Activated CD4-positive, alpha-beta T cell treated with anti-CD3 and anti-CD28 coated beads for 1 hour (primary cell): ENCODE measurements at regions not wholly inside any gene's neighbourhood (a gene's known extent, or its start where the extent isn't known, plus 50 kb on each side); places are given as distances from the start of the nearest gene placed in this dataset.
"Not testable (repeated sequence)": the region's sequence is repeated elsewhere in the genome, so short reads cannot be mapped to it uniquely, and the experiment has no call there.

Source experiments
- DNase-seq: peaks from one replicate; pipeline ENCODE4 v3.0.0-alpha.2; 2020

- no peak for DNase-seq
Observed at GRCh38 chr21:38614558-38614957, 116.3 kb upstream of the ERG start.

DNA sequence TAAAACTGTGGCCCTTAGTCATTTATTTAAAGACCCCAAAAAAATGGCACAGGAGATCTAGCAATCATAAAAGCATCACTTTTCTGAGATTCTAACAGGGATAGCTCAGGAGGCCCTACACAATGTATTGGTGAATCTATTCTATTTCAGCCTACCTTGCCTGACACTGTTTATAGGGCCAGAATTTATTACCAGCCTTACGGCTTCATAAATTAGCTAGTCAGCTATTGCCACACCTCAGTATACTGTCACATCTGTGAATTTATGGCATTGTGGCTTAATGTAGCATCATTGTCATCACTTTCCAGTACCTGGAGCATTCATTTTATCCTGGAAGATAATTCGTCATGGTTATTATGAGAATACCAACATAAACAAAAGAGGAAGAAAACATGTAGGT lies 121.2 kb upstream of the ERG start:
- no peak for DNase-seq

GRCh38 chr21:38619992-38620479 lies 121.8 kb upstream of the ERG start:
- DNase-seq: no peak

DNA sequence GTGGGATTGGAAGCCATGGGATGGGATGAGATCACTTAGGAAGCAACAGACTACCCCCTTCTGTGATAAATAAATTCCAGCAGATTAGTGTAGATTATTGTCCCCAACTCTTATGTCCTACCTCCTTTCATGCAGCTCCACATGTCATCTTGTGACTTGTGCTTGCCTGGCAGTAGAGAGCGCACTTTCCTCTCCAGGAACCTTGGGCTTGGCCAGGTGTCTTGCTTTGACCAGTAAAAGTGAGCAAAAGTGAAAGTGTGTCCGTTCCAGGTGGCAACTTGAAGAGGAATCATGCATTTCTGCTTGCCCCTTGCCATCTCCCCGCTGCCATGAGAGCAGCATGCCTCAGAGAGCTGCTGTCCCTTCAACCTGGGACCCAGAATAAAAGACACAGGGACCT lies 122.9 kb upstream of the ERG start:
- no peak for DNase-seq

DNA sequence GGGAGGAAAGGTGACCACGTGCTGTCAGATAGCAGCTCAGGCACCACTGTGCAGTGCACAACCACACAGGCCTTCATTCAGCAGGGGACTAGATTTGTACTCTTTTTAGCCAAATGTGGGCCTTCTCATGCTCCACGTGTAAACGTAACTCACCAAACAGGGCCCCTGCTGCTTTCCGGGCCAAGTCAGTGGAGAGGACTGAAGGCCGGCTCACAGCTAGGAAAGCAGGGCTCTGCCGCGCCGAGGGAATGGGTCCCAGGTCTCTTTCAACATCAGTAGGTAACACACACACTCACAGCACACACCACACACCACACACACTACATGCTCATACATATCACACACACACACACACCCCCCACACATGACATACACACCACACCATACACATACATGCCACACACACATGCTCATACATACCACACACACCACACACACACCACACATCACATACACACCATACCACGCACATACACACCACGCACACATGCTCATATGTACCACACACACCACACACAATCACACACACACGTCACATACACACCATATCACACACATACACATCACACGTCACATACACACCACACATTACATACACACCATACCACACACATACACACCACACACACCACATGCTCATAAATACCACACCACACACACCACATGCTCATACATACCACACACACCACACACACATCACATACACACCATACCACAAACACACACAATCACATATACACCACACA lies 124.0 kb upstream of the ERG start:
- DNase-seq: no peak

DNA sequence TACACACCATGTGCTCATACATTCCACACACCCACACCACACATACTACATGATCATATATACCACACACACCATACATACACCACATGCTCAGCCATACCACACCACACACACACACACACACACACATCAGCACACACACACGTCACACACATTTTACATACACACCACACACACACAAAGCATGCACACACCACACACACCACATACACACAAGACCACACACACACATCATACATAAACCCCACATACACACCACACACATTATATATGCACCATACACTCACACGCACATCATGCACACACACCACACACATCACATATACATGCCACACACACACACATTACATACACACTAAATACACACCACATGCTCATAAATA lies 124.5 kb upstream of the ERG start:
- DNase-seq: no peak

DNA sequence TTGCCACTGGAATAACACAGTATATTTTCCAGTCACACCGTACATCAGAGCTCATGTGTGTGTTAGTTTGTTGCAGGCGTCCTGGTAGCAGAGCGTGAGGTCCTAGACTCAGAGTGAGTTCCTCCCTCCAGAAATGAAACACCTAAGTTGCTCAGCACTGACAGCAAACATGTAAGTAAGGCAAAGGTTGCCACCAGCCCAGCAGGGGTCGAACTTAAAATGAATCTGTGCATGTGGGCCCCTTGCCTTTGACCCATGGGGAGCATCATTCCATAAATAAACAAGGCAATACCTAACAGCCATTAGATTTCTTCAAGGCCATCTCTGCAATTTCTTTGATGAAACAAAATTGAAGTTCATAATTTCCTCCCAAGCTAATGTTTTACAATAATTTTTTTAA lies 125.3 kb upstream of the ERG start:
- no peak for DNase-seq

DNA sequence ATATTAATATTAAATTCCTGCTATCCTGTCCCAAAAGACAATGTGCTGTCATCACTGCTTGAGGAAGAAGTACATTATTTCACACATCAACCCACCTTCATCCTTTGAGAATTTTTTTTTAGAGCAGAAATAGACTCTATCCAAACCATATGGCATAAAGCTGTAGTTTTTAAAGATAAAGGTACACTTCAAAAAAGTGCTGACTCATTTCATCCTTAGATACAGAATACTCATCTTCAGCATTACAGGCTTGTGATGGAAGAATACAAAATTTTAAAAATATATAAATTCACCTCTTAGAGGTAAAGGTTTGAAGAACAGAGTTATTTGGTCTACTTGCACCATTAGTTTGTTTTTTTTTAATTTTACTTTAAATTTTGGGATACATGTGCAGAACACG lies 126.7 kb upstream of the ERG start:
- no peak for DNase-seq

- DNase-seq: no peak
Observed at GRCh38 chr21:38626306-38626705, 128.0 kb upstream of the ERG start.

- DNase-seq: no peak
Observed at GRCh38 chr21:38628349-38628748, 130.1 kb upstream of the ERG start.

- no peak for DNase-seq
Observed at GRCh38 chr21:38631206-38631605, 132.9 kb upstream of the ERG start.

DNA sequence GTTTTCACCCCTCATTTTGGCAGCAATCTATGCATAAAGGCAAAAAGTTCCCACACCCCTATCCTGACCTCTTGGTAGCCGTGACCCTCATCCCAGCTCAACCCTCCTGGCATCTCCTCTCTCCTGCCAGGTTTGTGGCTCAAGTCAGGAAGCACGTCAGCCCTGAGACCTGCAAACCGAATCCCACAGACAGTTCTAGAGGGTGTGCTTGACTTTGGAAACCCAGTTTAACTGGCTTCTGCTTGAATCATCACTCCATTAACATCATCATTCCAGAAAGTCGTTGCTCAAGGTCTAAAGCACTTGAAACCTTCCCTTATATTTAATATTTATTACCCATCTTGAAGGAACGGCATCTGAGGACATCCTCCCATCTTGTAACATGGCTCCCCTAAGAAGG lies 133.4 kb upstream of the ERG start:
- DNase-seq: no peak

- DNase-seq: no peak
Observed at GRCh38 chr21:38637161-38637560, 138.9 kb upstream of the ERG start.

GRCh38 chr21:38639571-38640354 lies 141.5 kb upstream of the ERG start:
- DNase-seq: no peak

- not testable (repeated sequence) for DNase-seq
Observed at GRCh38 chr21:38640355-38640742, 142.1 kb upstream of the ERG start.

DNA sequence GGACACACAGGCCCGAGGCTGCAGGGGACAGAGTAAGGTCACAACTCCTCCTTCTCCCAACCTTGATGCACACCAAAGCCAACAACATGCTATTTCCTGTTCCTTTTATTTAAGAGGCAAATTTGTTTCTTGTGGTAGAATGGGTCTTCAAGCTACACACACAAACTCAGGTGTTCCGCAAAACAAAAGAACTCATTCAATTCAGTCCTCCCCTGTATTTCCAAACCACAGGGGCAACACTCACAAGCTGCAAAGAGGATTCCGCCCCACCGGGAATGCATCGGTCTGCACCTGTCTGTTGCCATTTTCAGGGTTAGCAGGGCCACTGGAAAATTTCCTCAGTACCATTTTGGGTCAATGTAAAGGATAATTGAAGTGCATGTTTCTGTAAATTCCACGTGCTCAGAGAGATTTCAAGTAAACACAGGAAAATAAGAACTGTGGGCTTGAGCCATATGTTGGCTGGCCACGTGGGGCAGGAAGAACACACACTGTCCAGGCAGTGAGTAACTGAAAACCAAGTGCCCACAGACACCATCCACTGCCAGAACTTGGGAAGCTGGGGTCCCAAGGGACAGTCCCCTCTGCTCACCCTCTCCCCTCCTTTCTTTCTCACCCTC lies 145.2 kb upstream of the ERG start:
- no peak for DNase-seq

GRCh38 chr21:38645282-38645681 lies 147.0 kb upstream of the ERG start:
- DNase-seq: no peak

DNA sequence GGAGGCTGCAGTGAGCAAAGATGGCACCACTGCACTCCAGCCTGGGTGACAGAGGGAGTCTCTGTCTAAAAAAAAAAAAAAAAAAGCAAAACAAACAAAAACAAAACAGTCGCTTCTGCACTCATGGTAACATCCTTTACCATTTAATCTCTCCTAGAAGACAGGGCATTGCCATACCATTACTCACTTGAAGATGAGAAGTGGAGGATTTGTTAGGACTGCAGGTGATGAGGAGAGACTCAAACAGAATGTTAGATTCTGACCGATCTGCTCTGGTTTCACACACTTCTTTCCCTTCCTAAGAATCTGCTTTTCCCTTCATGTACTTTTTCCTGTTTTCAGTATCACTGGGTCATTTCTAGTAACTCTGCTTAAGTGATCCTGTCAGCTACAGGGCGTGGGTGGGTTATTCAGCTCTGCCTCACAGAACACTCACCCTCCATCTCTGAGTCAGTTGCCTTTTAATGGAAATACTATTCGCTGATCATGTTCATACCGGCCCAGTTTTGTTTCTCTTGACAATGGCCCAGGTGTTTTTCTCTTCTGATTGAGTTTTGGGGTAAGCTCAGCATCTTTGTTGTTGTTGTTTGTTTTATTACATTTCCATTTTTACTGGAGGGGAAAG lies 148.0 kb upstream of the ERG start:
- no peak for DNase-seq

DNA sequence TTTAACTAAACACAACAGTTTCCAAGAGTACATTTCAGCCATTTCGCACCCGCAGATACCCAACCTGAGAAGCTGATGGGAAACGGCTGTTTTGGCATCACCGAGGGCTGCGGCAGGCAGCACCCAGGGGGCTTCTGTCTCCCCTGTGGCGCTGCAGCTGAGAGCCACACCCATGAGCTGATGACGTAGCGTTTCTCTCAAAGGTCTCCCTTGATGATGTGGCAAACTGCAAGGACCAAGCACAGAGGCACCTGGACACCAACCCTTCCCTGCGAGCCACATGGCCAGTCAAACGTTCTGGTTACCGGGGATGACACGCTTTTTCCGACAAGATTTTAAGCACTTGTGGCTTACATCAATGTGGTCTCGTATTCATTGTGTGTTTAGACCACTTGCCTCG lies 150.8 kb upstream of the ERG start:
- no peak for DNase-seq

GRCh38 chr21:38651570-38651969 lies 153.3 kb upstream of the ERG start:
- DNase-seq: no peak

GRCh38 chr21:38652396-38652795 lies 153.3 kb upstream of the ETS2 start:
- DNase-seq: no peak

- no peak for DNase-seq
Observed at GRCh38 chr21:38654580-38654979, 151.1 kb upstream of the ETS2 start.

GRCh38 chr21:38658511-38658910 lies 147.2 kb upstream of the ETS2 start:
- no peak for DNase-seq

DNA sequence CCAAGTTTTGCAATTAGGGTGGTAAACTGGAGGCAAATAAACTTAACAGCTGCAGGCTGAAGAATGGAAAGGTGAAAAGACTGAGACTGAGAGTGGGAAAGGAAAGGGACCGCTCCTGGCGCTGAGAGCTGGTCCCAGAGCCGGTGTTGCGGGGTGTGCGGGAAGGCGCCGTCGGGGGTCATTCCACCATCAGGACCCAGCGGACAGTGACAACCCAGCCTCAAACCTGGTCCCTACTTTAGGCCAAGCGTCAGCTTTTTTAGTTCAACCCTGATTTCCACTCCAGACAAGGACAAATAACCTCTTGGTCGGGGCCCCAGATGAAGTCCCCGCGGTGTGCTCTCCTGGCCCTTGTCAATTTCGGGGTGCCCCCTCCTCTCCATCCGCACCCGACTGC lies 145.8 kb upstream of the ETS2 start:
- DNase-seq: no peak
